ENCODE measurements at regions not wholly inside any gene's neighbourhood (a gene's known extent, or its start where the extent isn't known, plus 50 kb on each side); places are given as distances from the start of the nearest gene placed in this dataset.
"Not testable (repeated sequence)": the region's sequence is repeated elsewhere in the genome, so short reads cannot be mapped to it uniquely, and the experiment has no call there.

GRCh38 chr9:21624675-21625644, 142.8 kb upstream of the IFNE start:
- Histone ChIP-seq H3K36me3 (ENCODE audit: control insufficient read depth in 3 of 3, insufficient read depth in 2 of 3, low read depth in 1 of 3, low read length in 3 of 3) (no peaks in the 10 kb centered on the region), H3K27ac (ENCODE audit: low read depth in 1 of 3, low read length in 2 of 3) (no peak overlapping the region), H3K4me3 (ENCODE audit: low read depth in 1 of 3, low read length in 3 of 3) (no peak overlapping the region), H3K27me3 (ENCODE audit: control insufficient read depth in 3 of 3, insufficient read depth in 3 of 3, low read length in 3 of 3) (no peaks in the 10 kb centered on the region), H3K4me1 (ENCODE audit: control insufficient read depth in 3 of 3, insufficient read depth in 2 of 3, low read depth in 1 of 3, low read length in 2 of 3) (no peaks in the 10 kb centered on the region), H3K9me3 (ENCODE audit: control insufficient read depth in 2 of 2, insufficient read depth in 1 of 2, low read depth in 1 of 2, low read length in 1 of 2) (peaks cover 0 to 4% of the 10 kb centered on the region in 2 donors)
- DNase-seq (no peak), FAIRE-seq (no peak)
- WGBS, 3 donors = 51 to 58% (median 51%) methylated on average over 3 of the region's 3 CpGs

- FAIRE-seq = no peak
- no peaks in the 10 kb centered on the region for H3K4me1 ChIP-seq (ENCODE audit: control insufficient read depth in 3 of 3, insufficient read depth in 2 of 3, low read depth in 1 of 3, low read length in 2 of 3)
These were observed 144.4 kb upstream of the IFNE start for GRCh38 chr9:21626493-21626892.

GRCh38 chr9:21628954-21629353, 146.8 kb upstream of the IFNE start:
- DNase-seq = peak; percentile 38 to 67
- H3K27ac ChIP-seq (ENCODE audit: low read depth in 1 of 3, low read length in 2 of 3); H3K27me3 ChIP-seq (ENCODE audit: control insufficient read depth in 3 of 3, insufficient read depth in 3 of 3, low read length in 3 of 3); H3K4me3 ChIP-seq (ENCODE audit: low read depth in 1 of 3, low read length in 3 of 3); H3K36me3 ChIP-seq (ENCODE audit: control insufficient read depth in 3 of 3, insufficient read depth in 2 of 3, low read depth in 1 of 3, low read length in 3 of 3); H3K4me1 ChIP-seq (ENCODE audit: control insufficient read depth in 3 of 3, insufficient read depth in 2 of 3, low read depth in 1 of 3, low read length in 2 of 3); H3K9me3 ChIP-seq (ENCODE audit: control insufficient read depth in 2 of 2, insufficient read depth in 1 of 2, low read depth in 1 of 2, low read length in 1 of 2); FAIRE-seq: not testable (repeated sequence)
- WGBS, 3 donors = 59 to 69% (median 61%) methylated on average over 3 of the region's 3 CpGs

More at GRCh38 chr9:21626493-21626892, 144.4 kb upstream of the IFNE start:
- H3K27ac ChIP-seq (ENCODE audit: low read depth in 1 of 3, low read length in 2 of 3) = no peak overlapping the region
- no peak overlapping the region for H3K4me3 ChIP-seq (ENCODE audit: low read depth in 1 of 3, low read length in 3 of 3)
- DNase-seq = no peak
- WGBS, 3 donors = 68 to 82% (median 77%) methylated on average over 2 of the region's 2 CpGs
- H3K36me3 ChIP-seq (ENCODE audit: control insufficient read depth in 3 of 3, insufficient read depth in 2 of 3, low read depth in 1 of 3, low read length in 3 of 3) = no peaks in the 10 kb centered on the region
- peaks cover 0 to 4% of the 10 kb centered on the region in 2 donors for H3K9me3 ChIP-seq (ENCODE audit: control insufficient read depth in 2 of 2, insufficient read depth in 1 of 2, low read depth in 1 of 2, low read length in 1 of 2)
- H3K27me3 ChIP-seq (ENCODE audit: control insufficient read depth in 3 of 3, insufficient read depth in 3 of 3, low read length in 3 of 3) = no peaks in the 10 kb centered on the region

GRCh38 chr9:21634951-21635350, 152.8 kb upstream of the IFNE start:
- Histone ChIP-seq H3K27me3 (ENCODE audit: control insufficient read depth in 3 of 3, insufficient read depth in 3 of 3, low read length in 3 of 3) (no peaks in the 10 kb centered on the region), H3K4me3 (ENCODE audit: low read depth in 1 of 3, low read length in 3 of 3) (no peak overlapping the region), H3K9me3 (ENCODE audit: control insufficient read depth in 2 of 2, insufficient read depth in 1 of 2, low read depth in 1 of 2, low read length in 1 of 2) (no peaks in the 10 kb centered on the region), H3K36me3 (ENCODE audit: control insufficient read depth in 3 of 3, insufficient read depth in 2 of 3, low read depth in 1 of 3, low read length in 3 of 3) (no peaks in the 10 kb centered on the region), H3K4me1 (ENCODE audit: control insufficient read depth in 3 of 3, insufficient read depth in 2 of 3, low read depth in 1 of 3, low read length in 2 of 3) (no peaks in the 10 kb centered on the region), H3K27ac (ENCODE audit: low read depth in 1 of 3, low read length in 2 of 3) (no peak overlapping the region)
- no peak for FAIRE-seq
- 87 to 95% (median 91%) methylated on average over 2 of the region's 2 CpGs for WGBS, 3 donors
- DNase-seq = no peak

GRCh38 chr9:21638104-21638503, 156.0 kb upstream of the IFNE start:
- no peaks in the 10 kb centered on the region for H3K9me3 ChIP-seq (ENCODE audit: control insufficient read depth in 2 of 2, insufficient read depth in 1 of 2, low read depth in 1 of 2, low read length in 1 of 2)
- H3K4me3 ChIP-seq (ENCODE audit: low read depth in 1 of 3, low read length in 3 of 3) = no peak overlapping the region
- no peaks in the 10 kb centered on the region for H3K4me1 ChIP-seq (ENCODE audit: control insufficient read depth in 3 of 3, insufficient read depth in 2 of 3, low read depth in 1 of 3, low read length in 2 of 3)
- 88 to 91% (median 90%) methylated on average over 16 of the region's 16 CpGs for WGBS, 3 donors
- no peaks in the 10 kb centered on the region for H3K27me3 ChIP-seq (ENCODE audit: control insufficient read depth in 3 of 3, insufficient read depth in 3 of 3, low read length in 3 of 3)
- DNase-seq (no peak), FAIRE-seq (no peak)
- H3K27ac ChIP-seq (ENCODE audit: low read depth in 1 of 3, low read length in 2 of 3) = no peak overlapping the region
- no peaks in the 10 kb centered on the region for H3K36me3 ChIP-seq (ENCODE audit: control insufficient read depth in 3 of 3, insufficient read depth in 2 of 3, low read depth in 1 of 3, low read length in 3 of 3)

GRCh38 chr9:21653091-21653490, 149.3 kb upstream of the MTAP start:
- Histone ChIP-seq H3K4me3 (ENCODE audit: low read depth in 1 of 3, low read length in 3 of 3) (no peak overlapping the region), H3K27me3 (ENCODE audit: control insufficient read depth in 3 of 3, insufficient read depth in 3 of 3, low read length in 3 of 3) (peaks cover 0 to 3% (median 2%) of the 10 kb centered on the region in 3 donors), H3K4me1 (ENCODE audit: control insufficient read depth in 3 of 3, insufficient read depth in 2 of 3, low read depth in 1 of 3, low read length in 2 of 3) (no peaks in the 10 kb centered on the region), H3K36me3 (ENCODE audit: control insufficient read depth in 3 of 3, insufficient read depth in 2 of 3, low read depth in 1 of 3, low read length in 3 of 3) (no peaks in the 10 kb centered on the region), H3K27ac (ENCODE audit: low read depth in 1 of 3, low read length in 2 of 3) (no peak overlapping the region), H3K9me3 (ENCODE audit: control insufficient read depth in 2 of 2, insufficient read depth in 1 of 2, low read depth in 1 of 2, low read length in 1 of 2) (no peaks in the 10 kb centered on the region)
- FAIRE-seq (no peak), DNase-seq (no peak)
- WGBS, 3 donors = 57 to 65% (median 61%) methylated on average over 3 of the region's 3 CpGs

GRCh38 chr9:21653589-21653988, 148.8 kb upstream of the MTAP start:
- FAIRE-seq (no peak), DNase-seq (no peak)
- peaks cover 0 to 3% (median 2%) of the 10 kb centered on the region in 3 donors for H3K27me3 ChIP-seq (ENCODE audit: control insufficient read depth in 3 of 3, insufficient read depth in 3 of 3, low read length in 3 of 3)
- H3K9me3 ChIP-seq (ENCODE audit: control insufficient read depth in 2 of 2, insufficient read depth in 1 of 2, low read depth in 1 of 2, low read length in 1 of 2) = no peaks in the 10 kb centered on the region
- WGBS, 3 donors = 73 to 89% (median 73%) methylated on average over 1 of the region's 1 CpG
- no peaks in the 10 kb centered on the region for H3K4me1 ChIP-seq (ENCODE audit: control insufficient read depth in 3 of 3, insufficient read depth in 2 of 3, low read depth in 1 of 3, low read length in 2 of 3)
- H3K4me3 ChIP-seq (ENCODE audit: low read depth in 1 of 3, low read length in 3 of 3) = no peak overlapping the region
- H3K27ac ChIP-seq (ENCODE audit: low read depth in 1 of 3, low read length in 2 of 3) = no peak overlapping the region
- H3K36me3 ChIP-seq (ENCODE audit: control insufficient read depth in 3 of 3, insufficient read depth in 2 of 3, low read depth in 1 of 3, low read length in 3 of 3) = no peaks in the 10 kb centered on the region

- FAIRE-seq (no peak), DNase-seq (no peak)
- Histone ChIP-seq H3K4me1 (ENCODE audit: control insufficient read depth in 3 of 3, insufficient read depth in 2 of 3, low read depth in 1 of 3, low read length in 2 of 3) (no peaks in the 10 kb centered on the region), H3K27me3 (ENCODE audit: control insufficient read depth in 3 of 3, insufficient read depth in 3 of 3, low read length in 3 of 3) (peaks cover 0 to 3% (median 2%) of the 10 kb centered on the region in 3 donors), H3K36me3 (ENCODE audit: control insufficient read depth in 3 of 3, insufficient read depth in 2 of 3, low read depth in 1 of 3, low read length in 3 of 3) (no peaks in the 10 kb centered on the region), H3K4me3 (ENCODE audit: low read depth in 1 of 3, low read length in 3 of 3) (no peak overlapping the region), H3K9me3 (ENCODE audit: control insufficient read depth in 2 of 2, insufficient read depth in 1 of 2, low read depth in 1 of 2, low read length in 1 of 2) (no peaks in the 10 kb centered on the region), H3K27ac (ENCODE audit: low read depth in 1 of 3, low read length in 2 of 3) (no peak overlapping the region)
- WGBS, 3 donors = 70 to 85% (median 76%) methylated on average over 2 of the region's 2 CpGs
These were observed 145.4 kb upstream of the MTAP start for GRCh38 chr9:21656776-21657674.

All from small intestine (tissue), 7 donors.